Neural progenitor cell (in vitro differentiated cells): ENCODE measurements at regions not wholly inside any gene's neighbourhood (a gene's known extent, or its start where the extent isn't known, plus 50 kb on each side); places are given as distances from the start of the nearest gene placed in this dataset.

Experiments used
- EZH2 ChIP-seq: fragments of 200-600 bp; sonication (generic); IDR thresholded peaks from 2 replicates; pipeline ENCODE4 v1.6.1; 2017; ENCODE audit warnings: antibody characterized with exemption, mild to moderate bottlenecking, moderate library complexity
- EZH2phosphoT487 ChIP-seq: fragments of 200-600 bp; sonication (generic); IDR thresholded peaks from 2 replicates; pipeline ENCODE4 v1.6.1; 2017; ENCODE audit warnings: antibody characterized with exemption
- TF ChIP-seq, protein P1 (sequence below): fragments of 200-600 bp; sonication (generic); IDR thresholded peaks from 2 replicates; pipeline ENCODE4 v1.5.1; 2017; ENCODE audit warnings: antibody characterized with exemption, mild to moderate bottlenecking

DNA sequence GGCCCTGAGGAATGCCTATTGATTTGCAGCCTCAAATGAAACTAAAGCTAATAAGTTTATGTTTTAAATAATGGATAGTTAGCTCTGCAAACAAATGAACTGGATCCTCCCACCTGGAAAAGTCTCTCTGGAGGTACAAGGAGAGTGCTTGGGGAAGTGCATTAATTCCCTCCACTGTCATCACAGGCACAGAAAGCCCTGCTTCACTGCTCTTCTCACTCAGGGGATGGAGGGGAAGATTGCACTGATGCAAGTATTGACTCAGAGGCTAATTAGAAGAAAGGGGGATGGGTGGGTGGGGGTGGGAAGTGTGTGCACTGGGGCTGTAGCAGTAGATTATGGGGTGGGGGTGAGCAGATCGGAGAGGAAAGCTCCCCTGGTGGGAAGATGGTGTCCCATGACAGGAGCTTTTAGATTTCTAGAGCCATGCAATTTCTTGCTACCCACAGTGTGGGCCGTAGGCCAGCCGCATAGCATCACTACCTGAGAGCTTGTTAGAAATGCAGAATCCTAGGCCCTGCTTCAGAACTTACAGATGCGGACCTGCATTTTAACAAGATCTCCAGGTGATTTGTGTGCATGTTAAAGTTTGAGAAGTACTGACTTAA is 163.9 kb downstream of the HIPK3 start:
- TF ChIP-seq, protein P1, sequence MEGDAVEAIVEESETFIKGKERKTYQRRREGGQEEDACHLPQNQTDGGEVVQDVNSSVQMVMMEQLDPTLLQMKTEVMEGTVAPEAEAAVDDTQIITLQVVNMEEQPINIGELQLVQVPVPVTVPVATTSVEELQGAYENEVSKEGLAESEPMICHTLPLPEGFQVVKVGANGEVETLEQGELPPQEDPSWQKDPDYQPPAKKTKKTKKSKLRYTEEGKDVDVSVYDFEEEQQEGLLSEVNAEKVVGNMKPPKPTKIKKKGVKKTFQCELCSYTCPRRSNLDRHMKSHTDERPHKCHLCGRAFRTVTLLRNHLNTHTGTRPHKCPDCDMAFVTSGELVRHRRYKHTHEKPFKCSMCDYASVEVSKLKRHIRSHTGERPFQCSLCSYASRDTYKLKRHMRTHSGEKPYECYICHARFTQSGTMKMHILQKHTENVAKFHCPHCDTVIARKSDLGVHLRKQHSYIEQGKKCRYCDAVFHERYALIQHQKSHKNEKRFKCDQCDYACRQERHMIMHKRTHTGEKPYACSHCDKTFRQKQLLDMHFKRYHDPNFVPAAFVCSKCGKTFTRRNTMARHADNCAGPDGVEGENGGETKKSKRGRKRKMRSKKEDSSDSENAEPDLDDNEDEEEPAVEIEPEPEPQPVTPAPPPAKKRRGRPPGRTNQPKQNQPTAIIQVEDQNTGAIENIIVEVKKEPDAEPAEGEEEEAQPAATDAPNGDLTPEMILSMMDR, result no peak
- TF ChIP-seq EZH2phosphoT487 (no peak), EZH2 (no peak)
